Erythroblast (primary cell): ENCODE measurements at regions not wholly inside any gene's neighbourhood (a gene's known extent, or its start where the extent isn't known, plus 50 kb on each side); places are given as distances from the start of the nearest gene placed in this dataset.

Source experiments
- DNase-seq, 2 experiments: peaks; one replicate each; lab custom pipeline; 2025; lab: John Stamatoyannopoulos, UW
- GATA1 ChIP-seq: IDR thresholded peaks from 2 replicates; pipeline ENCODE4 v1.6.1; 2011; ENCODE audit warnings: low read depth, mild to moderate bottlenecking, control low read depth, low read length, moderate library complexity
- POLR2A ChIP-seq: IDR thresholded peaks from 2 replicates; pipeline ENCODE4 v1.6.1; 2011; ENCODE audit warnings: mild to moderate bottlenecking, low read length

DNA sequence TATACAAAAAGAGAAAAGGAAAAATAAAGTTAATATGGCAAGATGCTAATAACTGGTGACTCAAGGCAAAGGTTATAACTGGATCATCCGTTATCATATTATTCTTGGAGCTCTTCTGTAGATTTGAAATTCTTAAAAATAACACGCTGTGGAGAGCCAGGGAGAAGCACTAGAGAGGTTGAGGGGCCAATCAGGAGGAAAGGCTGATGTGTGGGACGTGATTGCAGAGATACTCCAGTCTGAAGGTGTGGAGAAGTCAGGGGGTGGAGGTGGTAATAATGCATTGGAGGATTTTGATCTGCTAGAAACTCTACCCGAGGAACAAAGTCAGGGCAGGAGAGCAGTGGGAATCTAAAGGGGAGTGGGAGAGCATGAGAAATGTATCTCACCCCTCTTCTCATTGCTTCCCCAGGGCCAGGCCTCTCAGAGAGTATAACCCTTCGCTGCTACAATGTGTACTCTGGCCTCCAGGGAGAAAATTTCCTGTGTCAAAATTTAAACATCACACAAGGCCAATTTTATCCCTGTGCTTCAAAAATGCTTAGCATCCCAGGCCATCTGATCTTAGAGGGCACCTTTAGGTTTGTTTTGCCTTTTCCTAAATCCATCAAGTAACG lies 211.5 kb upstream of the SEMA6D start:
- TF ChIP-seq POLR2A (no peak), GATA1 (no peak)

DNA sequence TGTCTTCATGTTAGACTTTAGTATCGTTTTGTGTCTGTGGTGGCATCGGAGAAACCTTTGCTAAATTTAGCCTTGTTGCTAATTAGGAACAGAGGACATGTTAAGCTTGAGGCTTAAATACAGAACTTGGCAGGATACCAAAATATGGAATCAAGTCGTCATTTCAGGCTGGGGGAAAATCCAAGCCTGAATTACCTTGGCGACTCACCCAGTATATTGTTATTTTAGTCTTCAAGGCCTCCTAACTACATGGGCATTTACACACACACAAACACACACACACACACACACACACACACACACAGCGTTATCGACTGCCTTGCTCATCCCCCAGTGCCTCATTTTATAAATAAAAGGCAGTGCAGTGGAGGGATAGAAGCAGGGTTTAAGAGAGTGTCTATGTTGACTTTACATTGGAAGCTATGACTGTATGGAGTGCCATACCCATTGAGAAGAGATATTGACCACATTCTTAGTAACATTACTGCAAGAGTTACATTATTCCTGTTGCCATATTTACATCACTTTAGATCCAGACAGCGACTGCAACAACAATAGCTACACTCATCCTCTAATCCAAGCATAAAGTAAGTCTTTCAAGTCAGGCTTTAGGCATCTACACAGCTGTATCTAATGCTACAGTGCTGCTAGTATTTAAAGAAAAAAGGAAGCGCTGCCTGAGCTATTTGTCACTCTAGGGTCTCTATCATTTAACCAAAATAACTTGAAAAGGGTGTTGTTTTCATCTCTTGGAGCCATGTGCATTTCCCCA lies 210.8 kb upstream of the SEMA6D start:
- TF ChIP-seq POLR2A (no peak), GATA1 (no peak)
- DNase-seq: no peak

More for the DNA sequence above, 211.5 kb upstream of the SEMA6D start:
- DNase-seq: no peak

DNA sequence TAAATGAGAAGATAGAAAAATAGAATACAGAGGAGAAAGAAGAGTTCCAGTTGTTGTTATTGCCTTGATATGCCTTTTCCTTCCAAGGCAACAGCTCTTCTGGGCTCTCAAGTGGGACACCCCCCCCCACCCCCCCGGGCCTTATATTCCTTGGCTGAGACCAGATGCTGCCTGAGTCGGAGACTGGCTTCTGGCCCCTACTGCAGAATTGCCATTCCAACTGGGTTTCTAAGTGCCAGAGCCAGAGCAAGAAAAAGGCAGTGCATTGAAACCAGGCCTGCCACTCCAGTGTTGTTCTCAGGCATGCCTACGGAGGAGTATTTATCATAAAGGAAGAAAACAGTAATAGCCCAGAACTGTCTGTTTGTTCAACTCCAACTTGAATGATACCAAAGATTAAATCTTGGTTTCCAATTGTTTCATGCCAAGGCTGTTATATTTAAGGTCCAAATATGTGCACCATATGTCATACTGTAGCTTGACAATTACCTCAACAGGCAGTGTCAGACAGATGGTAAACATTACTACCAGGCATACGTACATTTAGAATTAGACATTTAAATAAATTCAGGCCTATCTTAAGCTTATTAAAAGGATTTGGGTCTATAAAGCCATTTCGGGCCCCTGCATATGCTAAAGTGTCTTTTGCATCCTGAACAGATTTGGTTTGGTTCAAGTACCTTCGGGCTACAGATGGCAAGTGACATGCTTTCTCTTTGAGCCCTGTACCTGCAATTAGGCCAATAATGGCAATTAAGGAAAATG lies 209.9 kb upstream of the SEMA6D start:
- TF ChIP-seq POLR2A: no peak
- DNase-seq: no peak

DNA sequence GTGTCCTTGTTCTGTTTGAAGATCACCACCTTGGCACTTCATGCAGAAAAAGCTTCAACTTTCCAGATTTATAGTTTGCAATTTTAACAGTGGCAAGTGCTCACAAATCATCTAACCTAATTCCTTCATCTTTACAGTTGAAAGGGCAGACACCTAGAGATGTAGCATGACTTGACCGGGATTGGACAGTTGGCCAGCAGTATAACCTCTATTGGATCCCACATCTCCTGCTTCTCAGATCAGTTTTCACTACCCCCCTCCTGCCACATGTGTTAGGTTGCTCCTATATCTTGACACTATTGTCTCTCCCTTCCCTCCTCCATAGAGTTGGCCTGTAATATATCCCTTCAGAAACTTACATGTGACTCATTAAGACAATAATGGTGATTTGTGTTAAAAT lies 206.0 kb upstream of the SEMA6D start:
- no peak for TF ChIP-seq POLR2A
- TF ChIP-seq GATA1: no peak

DNA sequence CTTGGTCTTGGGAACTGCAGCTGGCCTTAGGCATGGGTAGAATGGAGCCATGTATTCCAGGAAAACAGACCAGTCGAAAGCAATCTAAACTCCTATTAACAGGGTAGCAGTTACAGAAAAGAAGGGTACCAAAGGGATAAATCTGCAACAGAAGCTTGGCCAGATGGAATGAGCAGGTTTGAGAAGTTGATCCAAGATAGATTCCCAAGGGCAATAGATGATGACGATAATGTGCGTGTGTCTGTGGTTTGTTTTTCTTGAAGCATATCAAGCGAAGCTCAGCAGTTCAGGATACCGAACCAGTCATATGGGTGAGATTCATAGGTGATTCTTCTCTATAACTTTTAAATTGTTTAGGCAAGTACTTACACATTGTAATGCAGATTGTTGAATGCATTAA lies 203.8 kb upstream of the SEMA6D start:
- DNase-seq: no peak
- TF ChIP-seq POLR2A (no peak), GATA1 (no peak)

More for the DNA sequence above, 206.0 kb upstream of the SEMA6D start:
- no peak for DNase-seq

DNA sequence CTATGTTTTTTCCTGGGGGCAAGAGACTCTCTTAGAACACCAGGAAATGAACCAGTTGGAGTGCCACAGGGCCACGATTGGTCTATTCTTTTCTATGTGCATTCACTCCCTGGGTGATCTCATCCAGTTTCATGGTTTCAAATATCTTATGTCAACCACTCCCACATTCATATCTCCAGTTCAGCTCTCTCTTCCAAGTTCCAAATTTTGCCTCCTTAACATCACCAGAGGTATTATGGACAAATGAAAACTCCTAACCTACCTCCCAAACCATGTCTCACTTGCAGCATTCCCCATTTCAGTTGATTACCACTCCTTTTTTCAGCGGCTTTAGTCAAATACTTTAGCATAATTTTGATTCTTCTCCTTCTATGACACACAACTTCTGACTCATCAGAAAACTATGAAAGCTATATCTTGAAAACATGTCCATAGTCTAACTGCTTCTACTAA lies 203.1 kb upstream of the SEMA6D start:
- no peak for DNase-seq

DNA sequence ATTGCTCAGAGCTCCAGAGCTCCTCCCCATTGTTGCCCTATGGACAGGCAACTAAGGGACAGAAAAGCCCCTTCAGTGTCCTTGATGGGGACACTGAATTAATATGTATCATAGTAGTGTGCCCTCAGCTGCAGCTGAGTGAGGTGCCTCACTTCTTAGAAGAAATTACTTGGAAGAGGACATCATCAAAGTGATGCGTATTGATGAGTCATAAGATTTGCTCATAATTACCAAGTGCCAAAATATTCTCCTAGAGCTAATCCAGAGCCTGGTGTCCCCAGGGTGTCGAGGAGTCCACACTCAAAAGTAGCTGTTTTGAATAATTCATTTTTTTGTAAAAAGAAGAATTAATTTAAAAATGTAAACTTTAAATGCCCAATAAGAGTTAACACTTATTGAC lies 200.7 kb upstream of the SEMA6D start:
- DNase-seq: peak in 1 of 2 experiments; percentile 10
- TF ChIP-seq GATA1 (no peak), POLR2A (no peak)

More for the DNA sequence above, 203.1 kb upstream of the SEMA6D start:
- TF ChIP-seq GATA1: no peak
- no peak for TF ChIP-seq POLR2A

DNA sequence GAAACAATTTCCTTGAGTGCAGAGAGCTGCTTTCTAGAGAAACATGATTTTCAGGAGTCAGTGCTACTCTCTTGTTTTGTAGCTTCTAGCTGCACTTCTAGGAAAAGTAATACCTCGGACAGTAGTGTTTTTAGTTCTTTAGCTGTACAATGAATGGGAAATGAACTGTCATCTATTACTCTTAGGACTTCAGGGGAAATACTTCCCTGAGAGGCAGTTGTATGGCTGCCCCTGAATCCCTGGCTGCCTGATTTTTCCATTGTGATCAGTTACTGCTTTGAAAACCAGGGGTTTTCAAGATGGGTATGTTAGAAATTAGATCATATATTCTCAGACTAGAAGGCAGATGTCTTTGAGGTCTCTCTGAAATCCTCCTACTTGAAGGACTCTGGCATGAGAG lies 200.3 kb upstream of the SEMA6D start:
- DNase-seq: no peak
- no peak for TF ChIP-seq GATA1
- no peak for TF ChIP-seq POLR2A

DNA sequence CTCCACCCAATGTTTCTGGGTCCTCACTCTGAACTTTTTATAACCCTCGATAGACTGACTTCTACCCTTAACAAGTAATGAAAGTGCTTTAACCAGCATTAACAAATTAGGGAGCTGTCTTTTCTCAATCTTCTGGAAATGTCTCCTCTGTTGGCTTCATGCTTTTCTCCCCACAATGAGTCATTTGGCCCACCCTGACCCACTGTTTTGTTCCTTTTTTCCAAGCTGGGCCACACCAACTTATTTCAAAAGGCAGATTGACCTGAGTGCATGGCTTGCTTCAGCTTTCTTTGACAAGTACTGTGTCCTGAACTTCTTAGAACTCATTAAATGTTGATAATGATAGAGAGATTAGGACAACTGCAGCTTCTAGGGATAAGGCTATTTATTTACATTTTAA lies 199.6 kb upstream of the SEMA6D start:
- TF ChIP-seq POLR2A (no peak), GATA1 (no peak)
- DNase-seq: no peak

DNA sequence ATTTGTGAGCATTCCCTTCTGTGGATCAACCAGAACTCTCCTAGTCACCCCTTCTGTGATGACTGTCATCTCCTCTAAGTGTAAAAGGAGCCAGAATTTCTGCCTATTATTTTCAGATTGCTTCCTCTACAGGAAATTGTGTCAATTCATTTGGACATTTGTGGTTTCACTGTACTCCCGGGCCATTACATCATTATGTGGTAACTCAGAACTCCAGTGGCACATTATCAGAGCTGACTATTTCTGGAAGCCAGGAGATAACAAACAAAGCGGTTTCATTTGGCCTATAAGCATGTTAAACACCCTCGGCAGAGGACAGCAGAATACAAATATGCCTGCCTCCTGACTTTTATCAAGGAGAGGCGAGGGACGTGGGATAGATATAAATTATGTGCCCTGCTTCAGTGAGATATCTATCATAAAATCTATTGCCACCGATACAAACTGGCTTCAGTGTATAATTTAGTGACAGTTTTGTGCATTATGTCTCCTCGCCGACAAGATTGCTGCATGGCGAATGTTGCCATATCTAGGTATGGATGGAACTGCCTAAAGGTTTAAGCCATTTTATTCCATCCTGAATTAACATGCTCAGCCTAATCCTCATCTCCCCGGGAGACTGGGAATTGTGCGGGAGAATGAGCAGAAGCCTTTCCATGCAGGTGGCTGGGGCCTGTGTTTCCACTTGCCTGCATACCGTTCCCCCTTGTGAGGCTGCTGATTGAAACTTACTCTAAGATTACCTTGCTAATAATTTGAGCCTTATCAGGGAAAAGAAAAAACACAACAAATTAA lies 193.4 kb upstream of the SEMA6D start:
- peak; percentile 43 to 64 for DNase-seq

DNA sequence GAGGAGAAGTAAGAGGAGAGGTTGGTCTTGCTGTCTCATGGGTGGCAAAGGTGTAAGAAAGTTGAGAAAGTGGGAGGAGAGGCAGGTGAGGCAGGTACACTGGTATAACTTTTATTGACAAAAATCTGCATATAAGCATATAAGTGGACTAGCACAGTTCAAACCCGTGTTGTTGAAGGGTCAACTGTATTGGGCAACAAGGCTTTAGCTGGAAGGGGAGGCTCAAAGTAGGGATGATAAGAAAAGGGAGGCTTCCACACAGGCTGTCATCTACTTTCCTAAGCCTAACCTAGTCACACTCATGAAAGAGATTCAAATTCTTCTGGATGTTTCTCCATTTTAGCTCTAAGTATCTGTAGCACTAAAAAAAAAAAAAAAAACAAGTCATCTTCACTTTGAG lies 188.1 kb upstream of the SEMA6D start:
- TF ChIP-seq POLR2A (no peak), GATA1 (no peak)
- no peak for DNase-seq

More for the DNA sequence above, 193.4 kb upstream of the SEMA6D start:
- TF ChIP-seq POLR2A: no peak
- no peak for TF ChIP-seq GATA1

DNA sequence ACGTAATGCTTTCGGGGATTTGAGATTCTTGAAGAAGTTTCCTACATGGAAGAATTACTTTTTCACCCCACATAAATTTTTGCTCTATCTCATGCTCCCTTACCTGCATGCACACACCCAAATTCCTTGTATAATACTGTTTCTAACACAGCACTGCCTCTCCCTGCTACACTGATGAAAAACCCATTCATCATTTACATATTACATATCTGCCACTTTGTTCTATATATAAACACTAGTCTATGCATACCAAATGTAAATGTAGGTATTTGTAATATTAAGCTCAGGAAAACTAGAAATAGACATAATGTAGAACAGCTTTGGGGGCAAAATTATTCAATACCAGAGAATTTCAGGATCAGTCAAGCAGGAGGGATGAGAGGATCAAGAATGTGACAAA lies 182.6 kb upstream of the SEMA6D start:
- TF ChIP-seq GATA1: no peak
- no peak for TF ChIP-seq POLR2A
- DNase-seq: no peak

DNA sequence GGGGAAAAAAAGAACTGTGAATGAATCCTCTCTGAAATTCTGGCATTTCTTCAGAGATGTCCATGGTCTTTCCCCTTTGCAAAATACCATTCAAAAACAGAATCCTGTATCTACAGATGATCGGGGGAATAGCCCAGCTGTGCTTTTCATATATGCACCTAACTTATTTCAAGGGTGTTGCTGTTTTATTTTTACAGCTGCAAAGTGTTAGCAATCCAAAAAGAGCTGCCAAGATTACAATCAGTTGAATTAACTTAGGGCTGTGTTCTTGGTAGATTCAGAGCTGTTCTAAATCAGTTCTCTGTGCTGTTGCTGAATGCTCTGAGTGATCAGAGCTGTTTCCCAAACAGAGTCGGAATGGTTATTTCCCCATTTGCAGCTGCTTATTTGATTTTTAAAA lies 175.7 kb upstream of the SEMA6D start:
- TF ChIP-seq GATA1: no peak
- TF ChIP-seq POLR2A: no peak
- DNase-seq: no peak
